DLD1 (cell line): ENCODE measurements at regions not wholly inside any gene's neighbourhood (a gene's known extent, or its start where the extent isn't known, plus 50 kb on each side); places are given as distances from the start of the nearest gene placed in this dataset.
"Not testable (repeated sequence)": the region's sequence is repeated elsewhere in the genome, so short reads cannot be mapped to it uniquely, and the experiment has no call there.

Experiments used
- in situ Hi-C: cut with HindIII; loops from 2 replicates; pipeline ENCODE4 v1.10.0; 2017; ENCODE audit warnings: low sequenced_read_pairs

GRCh38 chr13:112171570-112171965, 104.6 kb downstream of the SOX1 start:
- in situ Hi-C loops, result no loop called here

DNA sequence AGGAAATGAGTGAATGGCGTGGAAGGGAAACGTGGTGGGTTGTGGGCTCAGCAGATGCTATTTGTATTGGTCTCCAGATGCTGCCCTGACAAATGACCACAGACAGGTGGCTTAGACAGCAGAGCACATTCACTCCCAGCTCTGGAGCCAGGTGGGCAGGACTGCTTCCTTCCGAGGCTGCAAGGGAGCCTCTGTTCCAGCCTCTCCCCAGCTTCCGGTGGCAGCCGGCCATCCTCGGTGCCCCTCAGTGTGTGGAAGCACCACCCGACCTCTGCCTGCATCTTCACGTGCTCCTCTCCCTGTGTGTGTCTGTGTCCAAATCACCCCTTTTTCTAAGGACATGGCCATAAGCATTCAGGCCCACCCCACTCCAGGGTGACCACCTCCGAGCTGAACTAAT, 105.1 kb downstream of the SOX1 start:
- in situ Hi-C loops, result no loop called here

GRCh38 chr13:112172641-112173251, 105.8 kb downstream of the SOX1 start:
- in situ Hi-C loops, result no loop called here

GRCh38 chr13:112174476-112175110, 107.6 kb downstream of the SOX1 start:
- in situ Hi-C loops, result no loop called here

DNA sequence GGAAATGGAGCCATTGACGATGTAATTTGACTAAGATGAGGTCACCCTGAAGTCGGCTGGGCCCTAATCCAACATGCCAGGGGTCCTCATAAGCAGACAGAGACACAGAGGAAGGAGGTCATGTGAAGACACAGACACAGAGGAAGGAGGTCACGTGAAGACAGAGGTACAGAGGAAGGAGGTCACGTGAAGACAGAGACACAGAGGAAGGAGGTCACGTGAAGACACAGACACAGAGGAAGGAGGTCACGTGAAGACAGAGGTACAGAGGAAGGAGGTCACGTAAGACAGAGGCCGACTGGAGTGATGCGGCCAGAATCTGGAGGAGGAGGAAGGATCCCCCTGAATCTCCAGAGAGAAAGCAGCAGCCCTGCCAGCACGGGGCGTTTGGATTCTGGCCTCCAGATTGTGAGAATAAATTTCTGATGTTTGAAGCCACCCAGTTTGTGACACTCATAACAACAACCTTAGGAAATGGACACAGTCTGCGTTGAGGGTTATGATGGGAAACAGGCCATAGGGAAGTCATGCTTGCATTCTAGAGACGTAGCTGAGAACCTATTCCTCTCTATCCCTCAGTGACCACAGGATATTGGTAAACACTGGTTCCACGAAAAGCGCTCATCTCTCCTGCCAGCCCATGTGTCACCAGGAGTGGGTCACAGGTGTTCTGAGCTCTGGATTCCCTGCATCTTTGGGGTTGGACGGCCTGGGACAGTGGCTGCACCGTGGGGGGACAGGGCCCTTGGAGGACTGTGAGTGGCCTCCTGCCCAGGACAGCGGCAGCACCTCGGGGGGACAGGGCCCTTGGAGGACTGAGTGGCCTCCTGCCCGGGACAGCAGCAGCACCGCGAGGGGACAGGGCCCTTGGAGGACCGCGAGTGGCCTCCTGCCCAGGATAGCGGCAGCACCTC, 108.5 kb downstream of the SOX1 start:
- in situ Hi-C loops, result no loop called here

- in situ Hi-C loops, result not testable (repeated sequence)
Measured at GRCh38 chr13:112176141-112177119, 109.5 kb downstream of the SOX1 start.

- in situ Hi-C loops, result no loop called here
Measured at GRCh38 chr13:112177450-112178288, 110.7 kb downstream of the SOX1 start.

GRCh38 chr13:112178769-112179168, 111.8 kb downstream of the SOX1 start:
- in situ Hi-C loops, result no loop called here

DNA sequence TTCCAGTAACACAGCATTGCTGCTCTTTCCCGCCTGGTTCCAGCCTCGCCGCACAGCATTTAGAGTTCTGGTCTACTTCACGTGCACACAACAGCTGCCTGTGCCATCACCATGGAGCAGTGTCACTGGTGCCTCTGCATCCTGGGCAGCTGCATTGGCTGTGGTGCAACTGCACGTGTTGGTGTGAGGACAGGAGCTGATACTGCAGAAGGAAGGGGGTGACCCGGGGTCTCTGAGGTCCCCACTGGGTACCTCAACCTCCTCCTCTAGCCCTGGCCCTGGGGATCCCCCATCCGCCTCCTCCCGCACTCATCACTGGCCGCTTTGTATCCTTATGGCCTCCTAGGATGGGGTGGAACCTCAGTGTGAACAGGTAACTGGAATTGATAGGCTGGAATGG, 112.5 kb downstream of the SOX1 start:
- in situ Hi-C loops, result no loop called here

- in situ Hi-C loops, result no loop called here
Measured at GRCh38 chr13:112179995-112180394, 113.0 kb downstream of the SOX1 start.

DNA sequence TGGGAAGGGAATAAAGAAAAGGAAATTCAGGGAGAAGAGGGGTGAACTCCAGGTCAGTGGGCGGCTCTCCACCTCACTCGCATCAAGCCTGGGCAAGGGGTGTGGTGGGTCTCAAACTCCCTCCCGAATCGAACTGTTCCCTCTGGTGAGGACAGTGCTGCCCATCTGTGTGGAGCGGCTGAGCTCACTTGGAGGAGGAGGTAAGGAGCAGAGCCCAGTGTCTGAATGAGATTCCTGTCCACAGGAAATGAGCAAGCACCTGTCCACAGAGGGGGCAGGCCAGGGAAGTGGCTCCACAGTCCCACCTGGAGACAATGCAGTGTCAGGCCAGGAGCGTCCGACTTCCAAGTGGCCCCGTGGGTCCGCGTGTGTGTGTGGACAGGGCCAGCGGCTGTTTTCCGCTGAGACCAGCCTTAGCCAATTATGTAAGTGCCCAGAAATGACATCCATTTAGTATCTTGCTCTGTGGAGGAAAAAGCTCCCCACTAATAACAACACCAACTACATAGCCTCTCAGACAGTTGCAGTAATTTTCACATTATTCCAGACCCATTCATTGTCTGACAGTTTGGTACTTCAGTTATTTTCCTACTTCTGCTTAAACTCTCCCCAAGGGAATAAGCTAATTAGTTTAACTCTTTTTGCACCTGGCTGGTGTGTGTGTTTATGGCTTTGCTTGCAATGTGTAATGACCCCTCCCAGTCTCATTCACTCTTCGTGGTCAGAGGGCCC, 114.6 kb downstream of the SOX1 start:
- in situ Hi-C loops, result no loop called here

- in situ Hi-C loops, result no loop called here
Measured at GRCh38 chr13:112182251-112182650, 115.3 kb downstream of the SOX1 start.

DNA sequence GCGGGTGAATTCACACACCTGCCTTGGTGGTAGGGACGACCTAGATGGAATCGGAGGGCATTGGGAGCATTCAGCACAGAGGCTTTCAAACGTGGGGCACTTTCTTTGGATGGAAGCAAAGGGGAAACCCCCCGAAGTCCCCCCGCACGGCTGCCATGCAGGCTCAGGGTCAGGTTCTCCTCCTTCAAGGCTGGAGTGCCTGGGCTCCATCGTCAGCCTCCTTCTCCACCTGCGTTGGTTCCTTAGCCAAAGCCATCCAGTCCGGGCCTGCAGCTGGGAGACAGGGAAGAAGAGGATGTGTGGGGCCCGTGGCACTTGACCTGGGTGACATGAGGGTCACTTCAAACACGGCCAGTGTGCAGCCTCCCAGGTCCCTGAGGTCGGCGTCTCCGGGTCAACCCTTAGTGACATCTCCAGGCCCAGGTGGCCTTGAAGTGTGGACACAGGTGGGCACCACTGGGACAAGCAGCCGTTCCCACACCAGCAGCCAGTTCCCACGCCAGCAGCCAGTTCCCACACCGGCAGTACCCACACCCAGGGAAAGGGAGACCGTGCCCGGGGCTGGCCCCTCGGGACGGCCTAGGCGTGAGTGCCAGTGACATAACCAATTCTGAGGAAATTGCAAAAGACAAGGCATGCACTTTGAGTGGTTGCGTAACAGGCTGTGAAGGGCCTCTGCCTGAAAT, 116.0 kb downstream of the SOX1 start:
- in situ Hi-C loops, result no loop called here

DNA sequence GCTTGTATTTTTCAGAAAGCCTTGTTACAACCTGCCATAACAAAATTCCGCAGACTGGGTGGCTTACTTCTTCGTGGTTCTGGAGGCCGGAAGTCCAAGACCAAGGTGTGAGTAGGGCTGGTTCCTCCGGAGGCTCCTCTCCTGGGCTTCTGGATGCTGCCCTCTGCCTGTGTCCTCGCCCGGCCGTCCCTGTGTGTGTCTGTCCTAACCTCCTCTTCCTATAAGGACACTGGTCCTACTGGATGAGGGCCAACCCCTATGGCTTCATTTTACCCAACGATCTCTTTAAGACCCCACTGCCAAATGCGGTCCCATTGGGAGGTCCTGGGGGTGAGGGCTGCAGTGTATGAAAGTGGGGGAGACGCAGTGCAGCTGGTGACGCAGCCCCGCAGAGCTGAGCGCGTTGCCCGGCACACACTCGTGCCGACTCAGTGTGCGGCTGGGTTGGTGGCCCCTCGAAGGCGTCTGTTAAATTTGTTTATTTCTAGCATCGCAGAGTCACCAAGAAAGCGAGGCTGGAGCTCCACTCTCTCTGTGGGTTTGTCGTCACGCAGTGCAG, 116.7 kb downstream of the SOX1 start:
- in situ Hi-C loops, result no loop called here

DNA sequence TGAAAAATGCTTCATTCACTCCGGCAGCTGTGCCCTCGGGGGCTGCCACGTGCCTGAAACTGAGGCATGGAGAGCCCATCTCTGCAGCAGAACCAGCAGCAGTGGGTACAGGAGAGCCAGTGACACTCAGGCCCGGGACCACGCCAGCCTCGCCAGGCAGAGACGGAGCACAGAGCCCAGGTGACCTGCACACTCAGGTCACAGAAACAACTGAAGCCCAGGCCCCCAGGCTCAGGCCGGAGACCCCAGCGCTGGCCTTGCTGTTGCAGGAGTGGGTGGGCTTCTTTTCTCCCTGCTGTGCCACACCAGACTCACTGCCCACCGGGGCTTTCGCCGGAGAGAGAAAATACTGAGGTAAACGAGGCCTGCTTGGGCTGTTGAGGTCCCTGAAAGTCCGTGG, 117.3 kb downstream of the SOX1 start:
- in situ Hi-C loops, result no loop called here

- in situ Hi-C loops, result no loop called here
Measured at GRCh38 chr13:112184851-112185371, 118.0 kb downstream of the SOX1 start.

DNA sequence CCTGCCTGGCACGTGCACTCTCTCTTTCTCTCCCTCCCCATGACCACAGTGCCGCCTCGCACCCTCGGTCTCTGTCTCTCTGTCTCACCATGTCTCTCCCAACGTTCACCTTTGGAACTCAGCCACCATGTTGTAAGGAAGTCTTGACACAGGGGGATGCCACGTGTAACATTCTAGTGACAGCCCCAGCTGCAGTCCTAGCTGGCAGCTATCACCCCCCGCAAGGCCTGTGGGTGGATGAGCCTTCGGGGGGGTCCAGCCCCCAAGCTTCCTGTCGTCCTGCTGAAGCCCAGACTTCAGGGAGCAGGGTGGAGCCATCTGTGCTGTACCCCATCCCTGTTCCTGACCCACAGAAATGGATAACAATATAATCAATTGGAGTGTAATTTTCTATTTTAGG, 118.5 kb downstream of the SOX1 start:
- in situ Hi-C loops, result no loop called here

GRCh38 chr13:112186091-112186490, 119.1 kb downstream of the SOX1 start:
- in situ Hi-C loops, result no loop called here
